NCI-H446 treated with DMSO at 0.1 percent for 48 hours (cell line): ENCODE measurements at regions not wholly inside any gene's neighbourhood (a gene's known extent, or its start where the extent isn't known, plus 50 kb on each side); places are given as distances from the start of the nearest gene placed in this dataset.

Source experiments
- DNase-seq: peaks from one replicate; lab custom pipeline; 2025; lab: John Stamatoyannopoulos, UW

DNA sequence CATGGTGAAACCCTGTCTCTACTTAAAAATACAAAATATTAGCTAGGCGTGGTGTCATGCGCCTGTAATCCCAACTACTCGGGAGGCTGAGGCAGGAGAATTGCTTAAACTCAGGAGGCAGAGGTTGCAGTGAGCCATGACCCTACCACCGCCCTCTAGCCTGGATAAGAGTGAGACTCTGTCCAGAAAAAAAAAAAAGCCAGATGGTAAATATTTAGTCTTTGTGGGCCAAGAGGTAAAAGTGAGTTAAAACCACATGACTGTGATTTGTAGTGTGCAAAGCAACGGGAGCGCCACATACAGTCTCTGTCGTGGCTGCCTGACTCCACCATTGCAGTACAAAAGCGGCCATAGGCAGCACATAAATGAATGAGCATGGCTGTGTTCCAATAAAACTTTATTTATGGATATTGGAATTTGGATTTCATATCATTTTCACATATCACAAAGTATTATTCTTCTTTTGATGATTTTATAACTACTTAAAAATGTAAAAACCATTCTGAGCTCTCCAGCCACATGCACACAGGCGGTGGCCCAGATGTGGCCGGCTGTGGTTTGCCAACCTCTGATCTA lies 51.8 kb upstream of the CASZ1 start:
- no peak for DNase-seq

DNA sequence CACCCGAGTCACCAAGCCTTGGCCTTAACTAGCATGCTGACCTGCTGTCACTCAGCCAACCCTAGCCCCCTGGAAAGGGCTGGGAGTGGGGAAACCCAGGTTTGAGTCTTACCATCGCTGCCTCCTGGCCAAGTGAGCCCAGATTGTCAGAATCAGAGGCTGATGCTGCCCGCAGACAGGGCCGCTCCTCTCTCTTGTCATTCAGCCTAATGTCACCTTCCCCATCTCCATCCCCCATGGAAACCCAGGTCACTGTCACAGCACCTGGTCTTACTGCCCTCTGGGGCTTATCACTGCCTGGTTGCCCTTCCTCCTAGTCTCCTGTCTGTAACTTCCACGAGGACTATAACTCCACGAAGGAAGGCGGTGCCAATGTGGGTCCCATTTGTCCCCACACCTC lies 53.6 kb upstream of the CASZ1 start:
- DNase-seq = no peak

DNA sequence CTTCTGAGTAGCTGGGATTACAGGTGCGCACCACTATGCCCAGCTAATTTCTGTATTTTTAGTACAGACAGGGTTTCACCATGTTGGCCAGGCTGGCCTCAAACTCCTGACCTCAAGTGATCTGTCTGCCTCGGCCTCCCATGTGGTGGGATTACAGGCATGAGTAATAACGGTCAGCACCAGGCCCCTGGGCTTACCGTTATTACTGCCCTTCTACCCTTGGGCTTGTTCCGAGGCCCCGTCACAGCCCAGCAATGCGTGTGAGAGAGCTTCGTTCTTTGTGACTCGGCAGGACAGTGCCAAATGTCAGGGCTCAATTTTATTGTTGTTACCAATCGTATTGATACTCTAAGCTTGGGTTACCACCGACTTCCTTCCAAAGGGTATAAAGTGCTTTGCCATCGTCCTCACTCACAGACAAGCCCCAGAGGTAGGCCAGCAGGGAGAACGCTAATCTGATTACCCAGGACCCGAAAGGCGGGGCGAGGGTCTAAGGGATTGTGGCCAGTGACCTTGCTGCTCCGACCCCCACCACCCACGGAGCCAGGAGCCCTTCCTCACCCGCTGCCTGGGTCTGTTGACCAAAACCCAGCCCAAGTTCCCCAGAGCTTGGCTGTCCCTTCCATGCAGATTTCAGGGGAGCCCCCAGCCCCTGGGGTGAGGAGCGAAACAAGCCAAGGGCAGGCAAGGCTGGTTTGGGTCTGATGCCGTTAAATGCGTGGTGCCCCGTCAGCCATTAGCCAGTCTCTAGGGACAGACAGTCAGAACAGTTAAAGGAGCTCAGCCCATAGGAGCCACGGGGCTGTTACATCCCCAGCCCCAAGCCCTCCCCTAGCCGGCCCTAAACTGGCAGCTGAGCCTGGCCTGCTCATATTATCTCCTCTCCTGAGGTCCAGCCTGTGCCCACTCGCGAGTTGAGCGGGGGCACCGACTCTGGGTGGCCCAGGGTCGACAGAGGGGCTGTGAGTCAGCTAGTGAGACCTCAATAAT lies 54.9 kb upstream of the CASZ1 start:
- no peak for DNase-seq

DNA sequence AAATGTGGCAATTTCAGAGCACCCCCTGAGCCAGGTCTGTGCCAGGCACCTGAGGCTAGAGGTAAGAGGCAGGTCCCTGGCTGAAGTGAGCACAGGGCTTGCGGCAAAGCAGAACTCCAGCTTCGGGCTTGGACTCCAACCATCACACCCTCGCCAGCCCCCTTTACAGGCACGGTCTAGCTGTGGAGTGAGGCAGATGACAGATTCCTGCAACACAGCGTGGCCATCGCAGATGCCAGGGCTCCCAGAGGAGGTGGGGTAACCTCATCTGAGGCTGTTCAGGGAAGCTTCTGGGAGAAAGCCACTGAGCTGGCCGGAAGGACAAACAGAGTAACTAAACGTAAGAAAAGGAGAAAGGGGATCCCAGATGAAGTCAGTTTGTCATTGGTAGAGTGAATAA lies 55.6 kb upstream of the CASZ1 start:
- no peak for DNase-seq

- DNase-seq = no peak
Measured at GRCh38 chr1:10852486-10852885, 56.0 kb upstream of the CASZ1 start.

GRCh38 chr1:10852998-10853520 lies 56.6 kb upstream of the CASZ1 start:
- no peak for DNase-seq

DNA sequence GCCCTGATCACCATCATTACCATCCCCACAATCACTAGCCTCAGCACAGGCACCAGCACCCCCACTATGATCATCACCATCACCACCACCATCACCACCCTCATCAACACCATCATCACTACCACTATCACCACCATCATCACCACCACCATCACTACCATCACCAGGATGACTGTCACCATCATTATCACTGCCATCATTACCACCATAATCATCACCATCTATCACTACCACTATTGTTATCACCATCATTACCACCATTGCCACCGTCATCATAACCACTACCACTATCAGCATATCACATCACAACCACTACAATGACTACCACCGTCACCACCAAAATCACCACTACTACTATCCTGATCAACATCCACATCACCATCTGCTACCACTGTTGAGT lies 57.3 kb upstream of the CASZ1 start:
- DNase-seq = no peak

GRCh38 chr1:10854856-10855459 lies 58.5 kb upstream of the CASZ1 start:
- DNase-seq = no peak

GRCh38 chr1:10856176-10856683 lies 59.8 kb upstream of the CASZ1 start:
- no peak for DNase-seq

DNA sequence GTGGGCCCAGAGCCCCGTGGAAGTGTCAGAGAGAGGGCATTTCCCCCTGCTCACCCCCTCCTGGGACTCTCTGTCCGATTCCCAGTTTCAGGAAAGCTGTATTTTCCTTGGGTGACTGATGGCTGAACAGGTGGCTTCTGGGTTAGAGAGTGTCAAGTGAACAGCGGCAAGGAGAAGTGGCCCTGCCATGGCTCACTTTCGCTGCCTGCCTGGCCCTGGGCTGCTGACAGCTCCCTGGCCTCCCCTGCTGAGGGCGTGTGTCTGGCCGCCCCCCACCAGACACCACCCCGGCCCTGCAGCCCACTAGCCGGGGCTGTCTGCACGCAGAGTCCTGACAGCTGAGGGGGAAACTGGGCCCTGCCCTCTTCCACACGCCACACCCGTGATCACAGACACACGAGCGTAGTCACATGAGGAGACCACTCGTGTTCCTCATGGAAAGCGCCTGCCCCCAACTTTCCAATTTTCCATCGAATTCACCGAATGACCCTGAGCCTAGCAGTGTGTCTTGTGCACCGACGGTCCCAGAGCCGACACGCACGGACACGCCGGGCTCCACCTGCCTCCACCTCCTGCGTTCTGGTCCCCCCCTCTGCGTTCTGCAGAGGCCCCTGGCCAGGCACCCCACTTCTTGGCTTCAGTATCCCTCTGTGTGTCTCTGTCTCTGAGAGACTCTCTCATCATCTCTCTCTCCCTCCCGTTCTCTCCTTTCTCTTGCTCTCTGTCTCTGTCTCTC lies 60.6 kb upstream of the CASZ1 start:
- no peak for DNase-seq

DNA sequence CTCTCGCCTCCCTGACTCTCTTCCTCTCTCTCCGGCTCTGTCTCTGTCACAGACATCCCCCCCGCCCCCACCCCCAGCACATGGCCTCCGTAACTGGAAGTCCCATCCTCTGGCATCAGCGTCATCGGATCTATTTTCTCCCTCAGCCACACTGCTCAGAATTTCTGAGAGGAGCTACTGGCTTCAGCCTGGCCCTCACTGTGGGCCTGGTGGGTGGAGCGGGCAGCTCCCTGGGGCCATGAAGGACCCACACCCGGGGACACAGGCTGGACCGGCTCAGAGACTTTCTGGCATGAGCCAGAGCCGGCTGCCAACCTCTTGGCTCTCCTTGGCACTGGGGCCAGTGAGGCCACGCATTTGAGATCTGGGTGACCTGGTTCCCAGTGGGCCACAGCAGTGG lies 61.2 kb upstream of the CASZ1 start:
- no peak for DNase-seq

DNA sequence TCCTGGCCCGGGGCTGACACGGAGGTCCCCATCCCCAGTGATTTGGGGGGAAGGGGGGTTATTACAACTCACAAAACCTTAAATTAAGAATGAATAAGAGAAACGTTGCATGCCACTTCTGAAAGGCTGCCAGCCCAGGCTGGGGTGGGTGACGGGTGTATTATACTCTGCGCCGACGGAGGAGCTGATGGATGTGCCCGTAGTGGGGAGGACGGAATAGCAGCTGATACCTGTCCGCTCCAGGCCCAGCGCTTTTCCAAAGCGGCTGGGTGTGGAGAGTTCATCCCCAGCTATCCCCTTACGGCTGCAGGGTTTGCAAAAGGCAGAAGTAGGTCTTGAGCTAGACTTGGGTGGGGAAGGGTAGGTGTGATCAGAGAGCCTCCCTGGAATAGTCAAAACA lies 63.8 kb upstream of the CASZ1 start:
- DNase-seq = no peak

- no peak for DNase-seq
Measured at GRCh38 chr1:10860682-10861081, 64.2 kb upstream of the CASZ1 start.

GRCh38 chr1:10861822-10862221 lies 65.4 kb upstream of the CASZ1 start:
- no peak for DNase-seq

DNA sequence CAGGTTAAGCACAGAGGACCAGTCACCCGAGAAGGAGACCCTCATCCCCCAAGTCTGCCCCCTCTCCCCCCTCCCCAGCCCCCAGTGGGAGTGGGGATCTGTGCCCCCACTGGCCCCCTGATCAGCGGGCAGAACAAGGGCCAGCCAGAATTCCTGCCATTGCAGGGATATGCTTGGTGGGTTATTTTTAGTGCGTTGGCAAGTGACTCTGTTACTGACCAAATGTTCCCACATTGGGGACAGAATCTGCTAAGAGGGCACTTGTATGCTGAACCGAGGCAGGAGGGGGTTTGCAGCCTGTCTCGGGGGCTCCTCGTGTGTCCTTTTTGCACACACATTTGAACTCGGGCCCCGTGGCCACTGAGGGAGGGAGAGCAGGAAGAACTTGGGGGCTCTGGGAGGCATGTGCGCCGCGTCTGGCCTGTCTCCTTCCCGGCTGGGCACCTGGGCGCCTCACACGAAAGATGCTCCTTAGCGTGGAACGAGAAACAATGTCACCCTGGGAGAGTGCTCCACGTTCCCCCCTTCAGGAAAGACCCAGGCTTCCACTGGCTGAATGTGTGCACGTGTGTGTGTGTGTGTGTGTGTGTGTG lies 66.4 kb upstream of the CASZ1 start:
- DNase-seq = no peak

DNA sequence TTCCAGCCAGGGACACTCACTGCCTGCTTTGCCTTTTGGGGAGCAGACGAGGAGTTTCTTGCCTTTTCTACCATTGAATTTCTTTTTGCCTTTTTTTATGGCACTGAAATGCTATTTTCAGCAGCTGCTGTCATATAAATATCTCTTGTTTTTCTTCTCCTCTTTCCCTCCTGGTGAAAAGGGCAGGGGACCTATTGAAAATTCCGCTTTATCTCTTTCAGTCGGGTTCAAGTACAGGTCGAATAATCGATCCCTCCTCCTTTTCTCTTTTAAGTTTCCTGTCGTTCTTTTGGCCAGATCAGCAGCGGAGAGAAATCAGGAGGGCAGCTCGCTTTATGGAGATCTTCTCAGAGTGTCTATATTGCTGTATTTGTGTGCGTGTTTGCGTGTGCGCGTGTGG lies 67.4 kb upstream of the CASZ1 start:
- no peak for DNase-seq

DNA sequence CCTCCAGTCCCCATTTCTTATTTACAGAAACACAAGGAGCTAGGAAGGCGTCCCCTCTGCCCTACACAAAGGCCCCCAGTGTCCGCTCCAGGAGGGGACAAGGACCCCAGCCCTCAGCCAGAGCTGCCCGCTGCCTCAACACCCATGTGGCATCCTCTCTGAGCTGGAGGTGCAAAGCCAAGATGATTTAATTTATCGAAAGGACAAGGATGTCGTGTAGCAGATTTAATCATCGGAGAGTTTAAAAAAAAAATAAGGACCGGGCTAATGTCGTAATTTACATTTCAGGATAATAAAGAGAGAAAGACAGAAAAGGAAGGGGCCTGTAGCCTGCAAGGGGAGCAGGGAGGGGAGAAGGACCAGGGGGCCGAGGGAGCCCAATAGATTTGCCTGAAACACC lies 68.3 kb upstream of the CASZ1 start:
- DNase-seq = no peak

DNA sequence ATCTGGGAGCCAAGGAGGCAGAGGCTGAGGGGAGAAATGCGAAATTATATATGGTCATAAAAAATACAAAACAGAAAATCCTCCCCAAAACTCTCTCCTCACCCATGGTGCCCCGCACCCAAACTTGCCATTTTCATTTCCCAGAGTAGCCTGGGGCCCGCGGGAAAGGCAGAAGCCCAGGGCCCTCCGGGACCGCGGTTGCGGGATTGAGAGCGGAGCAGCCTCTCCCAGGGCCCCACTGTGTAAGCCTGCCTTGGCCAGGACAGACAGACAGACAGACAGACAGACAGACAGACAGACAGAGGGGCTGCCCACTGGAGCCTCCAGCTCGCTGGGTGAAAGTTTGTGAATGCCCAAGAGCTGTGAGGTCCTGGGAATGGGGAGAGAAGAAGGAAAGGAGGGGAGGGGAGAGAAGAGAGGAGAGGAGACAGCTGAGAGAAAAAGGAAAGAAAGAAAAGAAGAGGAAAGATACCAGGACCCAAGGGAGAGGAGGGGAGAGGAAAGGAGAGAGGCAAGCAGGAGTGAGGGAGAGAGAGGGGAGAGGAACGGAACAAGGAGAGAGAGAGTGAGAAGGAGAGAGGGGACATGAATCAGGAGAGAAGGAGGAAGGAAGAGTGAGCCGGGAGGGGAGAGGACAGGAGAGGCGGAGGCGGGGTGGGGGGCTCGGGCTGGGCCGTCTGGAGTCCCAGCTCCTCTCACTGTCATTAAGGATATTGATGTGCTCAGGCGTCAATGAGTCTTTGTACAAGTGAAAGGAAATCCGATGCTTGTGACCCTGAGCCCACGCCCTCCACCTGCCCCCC lies 69.3 kb upstream of the CASZ1 start:
- DNase-seq = no peak

GRCh38 chr1:10866321-10867093 lies 70.1 kb upstream of the CASZ1 start:
- no peak for DNase-seq

DNA sequence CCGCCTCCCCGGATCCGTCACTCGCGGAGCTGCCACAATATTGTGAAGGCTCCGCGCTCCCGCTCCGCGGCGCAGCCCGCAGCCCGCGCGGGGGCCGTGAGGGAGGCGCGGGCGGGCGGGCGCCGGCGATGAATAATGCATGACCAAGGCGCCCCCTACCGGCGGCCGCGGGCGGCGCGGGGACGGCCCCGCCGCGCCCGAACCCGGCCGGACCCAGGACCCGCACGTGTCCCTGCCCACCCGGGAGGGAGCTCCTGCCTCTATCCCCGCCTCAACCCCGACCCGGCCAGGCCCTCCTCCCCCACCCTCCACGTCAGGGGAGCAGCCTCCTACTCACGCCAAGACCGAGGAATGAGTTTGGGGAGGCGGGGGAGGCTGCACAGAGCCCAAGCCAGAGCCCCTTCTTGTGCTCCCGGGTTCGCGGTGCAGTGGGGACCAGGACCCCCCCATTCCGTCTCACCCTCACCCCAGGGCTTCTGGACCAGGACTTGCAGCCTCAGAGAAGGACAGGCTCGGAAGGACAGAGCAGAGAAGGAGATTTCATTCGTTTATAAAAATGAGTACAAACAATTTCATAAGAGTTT lies 70.8 kb upstream of the CASZ1 start:
- no peak for DNase-seq
